Fibroblast of lung (primary cell): ENCODE measurements at regions not wholly inside any gene's neighbourhood (a gene's known extent, or its start where the extent isn't known, plus 50 kb on each side); places are given as distances from the start of the nearest gene placed in this dataset.

ENCODE experiments used
- CTCF ChIP-seq, 2 donors: IDR thresholded peaks in 1 of 2; conservative IDR thresholded peaks in 1 of 2; 1 replicate in 1 of 2; 2 replicates in 1 of 2; pipeline ENCODE4 v1.5.1; 2011 to 2012; ENCODE audit warnings: low read length in 2 of 2, control low read depth in 1 of 2, inconsistent platforms in 1 of 2, low read depth in 1 of 2, mild to moderate bottlenecking in 1 of 2
- EZH2 ChIP-seq: IDR thresholded peaks from 2 replicates; pipeline ENCODE4 v1.5.1; 2012; ENCODE audit warnings: low read length, control low read depth, mild to moderate bottlenecking; ENCODE audit errors: missing control alignments

DNA sequence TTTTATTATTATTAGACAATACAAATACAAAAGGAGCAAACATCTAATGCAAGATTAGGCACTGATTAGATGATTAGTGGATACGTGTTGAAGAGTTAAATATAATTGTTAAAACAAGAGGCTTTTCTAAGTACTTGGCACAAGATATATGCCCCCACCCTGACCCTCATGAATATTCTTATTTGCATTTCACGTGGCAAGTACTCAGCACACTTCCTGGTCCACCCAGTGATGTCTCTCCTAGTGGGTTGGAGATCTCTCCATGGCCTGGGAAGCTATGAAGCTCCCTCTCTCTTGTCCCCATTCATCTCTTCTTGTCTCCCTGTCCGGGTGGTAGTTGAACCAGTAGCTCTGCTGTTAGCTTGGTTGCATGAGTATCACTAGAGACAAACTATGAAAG is 375.3 kb downstream of the ADRA2A start:
- TF ChIP-seq CTCF (conservative IDR thresholded peaks at IDR 0.05 in 1 of 2, IDR thresholded peaks at IDR 0.05 in 1 of 2; ENCODE audit: low read depth in 1 of 2, low read length in 2 of 2) = no peak
- no peak for TF ChIP-seq EZH2
